ENCODE measurements at regions not wholly inside any gene's neighbourhood (a gene's known extent, or its start where the extent isn't known, plus 50 kb on each side); places are given as distances from the start of the nearest gene placed in this dataset.
"Not testable (repeated sequence)": the region's sequence is repeated elsewhere in the genome, so short reads cannot be mapped to it uniquely, and the experiment has no call there.

- no peak for DNase-seq
Measured at GRCh38 chr10:36764823-36765222, 360.6 kb upstream of the ANKRD30A start.

- no peak for DNase-seq
Measured at GRCh38 chr10:36761121-36761520, 364.3 kb upstream of the ANKRD30A start.

- DNase-seq = no peak
Measured at GRCh38 chr10:36759141-36759805, 366.1 kb upstream of the ANKRD30A start.

GRCh38 chr10:36748128-36748871 lies 377.1 kb upstream of the ANKRD30A start:
- no peak for DNase-seq

- no peak for DNase-seq
Measured at GRCh38 chr10:36739884-36740445, 385.4 kb upstream of the ANKRD30A start.

- no peak for DNase-seq
Measured at GRCh38 chr10:36738738-36739431, 386.5 kb upstream of the ANKRD30A start.

- DNase-seq = no peak
Measured at GRCh38 chr10:36736311-36736710, 389.1 kb upstream of the ANKRD30A start.

GRCh38 chr10:36734590-36734989 lies 390.8 kb upstream of the ANKRD30A start:
- DNase-seq = not testable (repeated sequence)

GRCh38 chr10:36730316-36730715 lies 395.1 kb upstream of the ANKRD30A start:
- DNase-seq = no peak

- no peak for DNase-seq
Measured at GRCh38 chr10:36728626-36729025, 396.8 kb upstream of the ANKRD30A start.

GRCh38 chr10:36725581-36726520 lies 399.5 kb upstream of the ANKRD30A start:
- DNase-seq = no peak

- no peak for DNase-seq
Measured at GRCh38 chr10:36722777-36723176, 402.6 kb upstream of the ANKRD30A start.

GRCh38 chr10:36721871-36722270 lies 403.5 kb upstream of the ANKRD30A start:
- no peak for DNase-seq

GRCh38 chr10:36720895-36721294 lies 404.5 kb upstream of the ANKRD30A start:
- no peak for DNase-seq

GRCh38 chr10:36717118-36717517 lies 408.3 kb upstream of the ANKRD30A start:
- no peak for DNase-seq

- no peak for DNase-seq
Measured at GRCh38 chr10:36716291-36716690, 409.1 kb upstream of the ANKRD30A start.

- no peak for DNase-seq
Measured at GRCh38 chr10:36712695-36713094, 412.7 kb upstream of the ANKRD30A start.

GRCh38 chr10:36711361-36711760 lies 414.0 kb upstream of the ANKRD30A start:
- no peak for DNase-seq

GRCh38 chr10:36704124-36704523 lies 421.3 kb upstream of the ANKRD30A start:
- DNase-seq = no peak

- DNase-seq = no peak
Measured at GRCh38 chr10:36703179-36703578, 422.2 kb upstream of the ANKRD30A start.

- no peak for DNase-seq
Measured at GRCh38 chr10:36700123-36700522, 425.3 kb upstream of the ANKRD30A start.

- DNase-seq = no peak
Measured at GRCh38 chr10:36692759-36693158, 432.6 kb upstream of the ANKRD30A start.

Measured in DMS79 treated with DMSO at 0.1 percent for 48 hours (cell line).